ENCODE measurements at regions not wholly inside any gene's neighbourhood (a gene's known extent, or its start where the extent isn't known, plus 50 kb on each side); places are given as distances from the start of the nearest gene placed in this dataset.

- DNase-seq (ENCODE audit: low spot score) = no peak
Observed at GRCh38 chrX:39928704-39929378, 168.9 kb downstream of the BCOR start.

- DNase-seq (ENCODE audit: low spot score) = no peak
Observed at GRCh38 chrX:39929379-39930025, 168.3 kb downstream of the BCOR start.

- DNase-seq (ENCODE audit: low spot score) = no peak
Observed at GRCh38 chrX:39930786-39931528, 166.8 kb downstream of the BCOR start.

GRCh38 chrX:39931529-39932282 lies 166.1 kb downstream of the BCOR start:
- DNase-seq (ENCODE audit: low spot score) = no peak

GRCh38 chrX:39935411-39936064 lies 162.2 kb downstream of the BCOR start:
- DNase-seq (ENCODE audit: low spot score) = no peak

- peak; percentile 17 for DNase-seq (ENCODE audit: low spot score)
Observed at GRCh38 chrX:39936886-39937770, 160.6 kb downstream of the BCOR start.

- no peak for DNase-seq (ENCODE audit: low spot score)
Observed at GRCh38 chrX:39938466-39938865, 159.3 kb downstream of the BCOR start.

- no peak for DNase-seq (ENCODE audit: low spot score)
Observed at GRCh38 chrX:39939678-39940077, 158.1 kb downstream of the BCOR start.

- DNase-seq (ENCODE audit: low spot score) = no peak
Observed at GRCh38 chrX:39941332-39941920, 156.3 kb downstream of the BCOR start.

GRCh38 chrX:39944416-39944815 lies 153.3 kb downstream of the BCOR start:
- DNase-seq (ENCODE audit: low spot score) = no peak

GRCh38 chrX:39945709-39946108 lies 152.0 kb downstream of the BCOR start:
- no peak for DNase-seq (ENCODE audit: low spot score)

DNA sequence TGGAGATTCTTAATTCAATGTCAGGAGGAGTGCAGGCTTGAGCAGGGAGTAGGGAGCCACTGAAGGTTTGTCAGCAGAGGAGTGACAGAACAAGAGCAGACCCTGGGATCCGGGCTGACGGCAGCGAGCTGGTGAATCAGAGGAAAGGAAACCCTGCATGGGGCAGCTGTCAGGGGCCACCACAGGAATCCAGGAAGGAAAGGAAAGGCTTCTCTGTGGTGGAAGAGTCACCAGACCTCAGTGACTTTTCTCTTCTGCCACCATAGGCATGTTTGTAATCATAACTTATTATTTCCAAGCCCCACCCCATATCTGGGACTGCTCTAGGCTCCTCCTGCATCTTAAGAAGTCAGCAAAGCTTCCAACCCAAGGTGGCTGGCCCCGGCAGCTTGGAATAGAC lies 150.9 kb downstream of the BCOR start:
- DNase-seq (ENCODE audit: low spot score) = no peak

- no peak for DNase-seq (ENCODE audit: low spot score)
Observed at GRCh38 chrX:39948582-39948981, 149.2 kb downstream of the BCOR start.

- DNase-seq (ENCODE audit: low spot score) = no peak
Observed at GRCh38 chrX:39950018-39950688, 147.6 kb downstream of the BCOR start.

DNA sequence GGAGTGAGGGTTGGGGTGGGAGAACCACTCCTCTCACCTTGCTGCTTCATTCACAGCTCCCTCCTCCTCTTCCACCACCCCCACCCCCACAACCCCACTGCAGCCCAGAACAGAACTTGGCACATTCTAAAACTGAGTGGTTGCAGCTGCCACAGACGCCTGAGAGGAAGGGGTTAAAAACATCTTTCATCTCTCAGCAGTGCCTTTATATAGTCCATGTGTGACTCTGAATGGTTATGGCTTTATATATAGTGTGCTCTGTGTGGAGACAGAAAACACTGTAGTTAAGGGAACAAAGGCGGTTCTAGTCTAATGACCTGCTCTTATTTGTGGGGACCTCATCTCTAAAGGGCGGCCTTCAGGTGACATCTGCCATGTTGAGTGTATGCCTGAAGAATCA lies 144.8 kb downstream of the BCOR start:
- no peak for DNase-seq (ENCODE audit: low spot score)

- DNase-seq (ENCODE audit: low spot score) = no peak
Observed at GRCh38 chrX:39953879-39954278, 143.9 kb downstream of the BCOR start.

DNA sequence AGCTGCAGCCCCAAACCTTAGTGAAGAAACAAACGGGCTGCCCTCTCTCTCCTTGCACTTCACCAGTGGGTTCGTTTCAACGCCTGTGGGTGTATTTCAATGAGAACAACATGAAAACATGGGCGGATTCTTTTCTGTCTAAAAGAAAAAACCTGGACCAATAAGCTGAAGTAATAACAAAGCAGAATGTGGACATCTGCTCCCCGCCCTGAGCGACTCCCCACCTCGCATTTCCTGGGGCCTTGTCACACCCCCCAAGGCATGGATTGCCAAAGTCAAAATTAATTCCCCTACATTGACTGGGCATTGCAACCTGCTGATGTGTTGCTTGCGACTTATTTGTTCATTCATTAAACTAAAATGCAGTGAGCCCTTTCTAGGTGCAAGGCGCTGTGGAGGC lies 142.9 kb downstream of the BCOR start:
- no peak for DNase-seq (ENCODE audit: low spot score)

- no peak for DNase-seq (ENCODE audit: low spot score)
Observed at GRCh38 chrX:39955625-39956024, 142.1 kb downstream of the BCOR start.

- DNase-seq (ENCODE audit: low spot score) = no peak
Observed at GRCh38 chrX:39956803-39957394, 140.9 kb downstream of the BCOR start.
